Thyroid gland (tissue), 4 donors: ENCODE measurements at regions not wholly inside any gene's neighbourhood (a gene's known extent, or its start where the extent isn't known, plus 50 kb on each side); places are given as distances from the start of the nearest gene placed in this dataset.

Source experiments
- DNase-seq, 2 donors: peaks; one replicate each; pipeline ENCODE4 v3.0.0-alpha.2; 2019
- H3K27ac ChIP-seq, 3 donors: fragments of 200-600 bp; sonication (generic); 1 replicate in 2 of 3; 2 replicates in 1 of 3; pipeline ENCODE4 v1.5.1; 2016 to 2019; ENCODE audit warnings: mild to moderate bottlenecking in 1 of 3, moderate library complexity in 1 of 3
- H3K27me3 ChIP-seq: fragments of 200-600 bp; sonication (generic); one replicate; pipeline ENCODE4 v1.5.1; 2019
- H3K36me3 ChIP-seq, 2 donors: fragments of 200-600 bp; sonication (generic); one replicate each; pipeline ENCODE4 v1.5.1; 2016 to 2019
- H3K4me1 ChIP-seq, 2 donors: fragments of 200-600 bp; sonication (generic); one replicate each; pipeline ENCODE4 v1.5.1; 2017 to 2019
- H3K4me3 ChIP-seq, 3 donors: fragments of 200-600 bp; sonication (generic); replicated peaks in 1 of 3; 1 replicate in 2 of 3; 2 replicates in 1 of 3; pipeline ENCODE4 v1.5.1; 2016; ENCODE audit warnings: mild to moderate bottlenecking in 1 of 3
- H3K9me3 ChIP-seq: fragments of 200-600 bp; sonication (generic); one replicate; pipeline ENCODE4 v1.5.1; 2017
- POLR2A ChIP-seq, 2 donors: fragments of 450-650 bp; IDR thresholded peaks; one replicate each; pipeline ENCODE4 v1.6.1; 2017; ENCODE audit warnings: antibody characterized with exemption in 2 of 2, mild to moderate bottlenecking in 2 of 2, moderate library complexity in 1 of 2
- WGBS, 2 donors: methylation state at CpG; one replicate each; pipeline ENCODE4 v1.1.5; 2017; 5-methylcytosine and 5-hydroxymethylcytosine counted together
- intact Hi-C: fragments of 100-400 bp; cut with DNase I; formaldehyde crosslinking; loops from one replicate; pipeline ENCODE4 v1.15.1; 2023
- TF ChIP-seq, protein P1 (sequence below), 6 experiments: fragments of 200-600 bp in 3 of 6; fragments of 450-650 bp in 3 of 6; sonication (generic) in 3 of 6; IDR thresholded peaks; one replicate each; pipeline ENCODE4 v1.5.1; 2016 to 2019; ENCODE audit warnings: antibody characterized with exemption in 6 of 6, mild to moderate bottlenecking in 2 of 6, inconsistent platforms in 1 of 6, moderate library complexity in 1 of 6

- Histone ChIP-seq H3K27ac (no peak overlapping the region), H3K9me3 (no peaks in the 10 kb centered on the region), H3K27me3 (no peaks in the 10 kb centered on the region), H3K36me3 (no peaks in the 10 kb centered on the region), H3K4me1 (no peaks in the 10 kb centered on the region), H3K4me3 (no peak overlapping the region)
- TF ChIP-seq, protein P1, sequence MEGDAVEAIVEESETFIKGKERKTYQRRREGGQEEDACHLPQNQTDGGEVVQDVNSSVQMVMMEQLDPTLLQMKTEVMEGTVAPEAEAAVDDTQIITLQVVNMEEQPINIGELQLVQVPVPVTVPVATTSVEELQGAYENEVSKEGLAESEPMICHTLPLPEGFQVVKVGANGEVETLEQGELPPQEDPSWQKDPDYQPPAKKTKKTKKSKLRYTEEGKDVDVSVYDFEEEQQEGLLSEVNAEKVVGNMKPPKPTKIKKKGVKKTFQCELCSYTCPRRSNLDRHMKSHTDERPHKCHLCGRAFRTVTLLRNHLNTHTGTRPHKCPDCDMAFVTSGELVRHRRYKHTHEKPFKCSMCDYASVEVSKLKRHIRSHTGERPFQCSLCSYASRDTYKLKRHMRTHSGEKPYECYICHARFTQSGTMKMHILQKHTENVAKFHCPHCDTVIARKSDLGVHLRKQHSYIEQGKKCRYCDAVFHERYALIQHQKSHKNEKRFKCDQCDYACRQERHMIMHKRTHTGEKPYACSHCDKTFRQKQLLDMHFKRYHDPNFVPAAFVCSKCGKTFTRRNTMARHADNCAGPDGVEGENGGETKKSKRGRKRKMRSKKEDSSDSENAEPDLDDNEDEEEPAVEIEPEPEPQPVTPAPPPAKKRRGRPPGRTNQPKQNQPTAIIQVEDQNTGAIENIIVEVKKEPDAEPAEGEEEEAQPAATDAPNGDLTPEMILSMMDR (IDR thresholded peaks at IDR 0.05): no peak
- no peak for TF ChIP-seq POLR2A (IDR thresholded peaks at IDR 0.05)
- DNase-seq: no peak
- intact Hi-C loops: no loop called here
- 90 to 96% methylated on average over 1 of the region's 1 CpG for WGBS, 2 donors
These were observed 662.1 kb downstream of the FRK start for GRCh38 chr6:115398607-115399006.

- Histone ChIP-seq H3K9me3 (no peaks in the 10 kb centered on the region), H3K36me3 (no peaks in the 10 kb centered on the region), H3K4me1 (no peaks in the 10 kb centered on the region), H3K4me3 (no peak overlapping the region), H3K27ac (no peak overlapping the region), H3K27me3 (no peaks in the 10 kb centered on the region)
- TF ChIP-seq, protein P1 (IDR thresholded peaks at IDR 0.05): no peak
- no peak for TF ChIP-seq POLR2A (IDR thresholded peaks at IDR 0.05)
- intact Hi-C loops: no loop called here
- WGBS, 2 donors: 43 to 55% methylated on average over 6 of the region's 6 CpGs
- DNase-seq: no peak
These were observed 664.4 kb downstream of the FRK start for GRCh38 chr6:115396112-115396906.

DNA sequence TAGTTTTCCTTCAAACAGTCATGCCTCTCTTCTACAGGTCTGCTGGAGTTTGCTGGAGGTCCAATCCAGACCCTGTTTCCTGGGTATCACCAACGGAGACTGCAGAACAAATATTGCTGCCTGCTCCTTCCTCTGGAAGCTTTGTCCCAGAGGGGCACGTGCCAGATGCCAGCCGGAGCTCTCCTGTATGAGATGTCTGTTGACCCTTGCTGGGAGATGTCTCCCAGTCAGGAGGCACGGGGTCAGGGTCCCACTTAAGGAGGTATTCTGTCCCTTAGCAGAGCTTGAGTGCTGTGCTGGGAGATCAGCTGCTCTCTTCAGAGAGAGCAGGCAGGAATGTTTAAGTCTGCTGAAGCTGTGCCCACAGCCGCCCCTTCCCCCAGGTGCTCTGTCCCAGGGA is 666.9 kb downstream of the FRK start:
- Histone ChIP-seq H3K36me3 (no peaks in the 10 kb centered on the region), H3K4me3 (no peak overlapping the region), H3K9me3 (no peaks in the 10 kb centered on the region), H3K27me3 (no peaks in the 10 kb centered on the region), H3K27ac (no peak overlapping the region), H3K4me1 (no peaks in the 10 kb centered on the region)
- WGBS, 2 donors: 79 to 100% methylated on average over 3 to 5 of the region's 5 CpGs
- DNase-seq: no peak
- intact Hi-C loops: no loop called here
- TF ChIP-seq, protein P1 (IDR thresholded peaks at IDR 0.05): no peak
- no peak for TF ChIP-seq POLR2A (IDR thresholded peaks at IDR 0.05)

GRCh38 chr6:115370202-115370601 is 690.5 kb downstream of the FRK start:
- Histone ChIP-seq H3K4me3 (no peak overlapping the region), H3K27me3 (no peaks in the 10 kb centered on the region), H3K27ac (no peak overlapping the region), H3K4me1 (no peaks in the 10 kb centered on the region), H3K36me3 (no peaks in the 10 kb centered on the region), H3K9me3 (no peaks in the 10 kb centered on the region)
- intact Hi-C loops: no loop called here
- no peak for DNase-seq
- TF ChIP-seq, protein P1 (IDR thresholded peaks at IDR 0.05): no peak
- TF ChIP-seq POLR2A (IDR thresholded peaks at IDR 0.05): no peak
- WGBS, 2 donors: 67 to 74% methylated on average over 2 of the region's 2 CpGs

GRCh38 chr6:115365783-115366182 is 694.9 kb downstream of the FRK start:
- 81 to 88% methylated on average over 4 of the region's 4 CpGs for WGBS, 2 donors
- Histone ChIP-seq H3K4me3 (no peak overlapping the region), H3K9me3 (no peaks in the 10 kb centered on the region), H3K36me3 (no peaks in the 10 kb centered on the region), H3K27me3 (no peaks in the 10 kb centered on the region), H3K4me1 (no peaks in the 10 kb centered on the region), H3K27ac (no peak overlapping the region)
- intact Hi-C loops: no loop called here
- no peak for TF ChIP-seq POLR2A (IDR thresholded peaks at IDR 0.05)
- TF ChIP-seq, protein P1 (IDR thresholded peaks at IDR 0.05): no peak
- DNase-seq: no peak
